Uterus (tissue), 3 donors: ENCODE measurements at regions not wholly inside any gene's neighbourhood (a gene's known extent, or its start where the extent isn't known, plus 50 kb on each side); places are given as distances from the start of the nearest gene placed in this dataset.

ENCODE experiments used
- DNase-seq, 2 donors: peaks; one replicate each; pipeline ENCODE4 v3.0.0-alpha.2; 2019 to 2020
- H3K27ac ChIP-seq, 2 donors: fragments of 200-600 bp; sonication (generic); 1 replicate in 1 of 2; 2 replicates in 1 of 2; pipeline ENCODE4 v1.5.1; 2016 to 2018
- H3K27me3 ChIP-seq, 2 donors: fragments of 200-600 bp; sonication (generic); one replicate each; pipeline ENCODE4 v1.5.1; 2018 to 2019; ENCODE audit warnings: control low read depth in 1 of 2
- H3K36me3 ChIP-seq, 2 donors: fragments of 200-600 bp; sonication (generic); one replicate each; pipeline ENCODE4 v1.5.1; 2019; ENCODE audit warnings: control low read depth in 1 of 2
- H3K4me1 ChIP-seq, 2 donors: fragments of 200-600 bp; sonication (generic); one replicate each; pipeline ENCODE4 v1.5.1; 2018 to 2019; ENCODE audit warnings: control low read depth in 1 of 2
- H3K4me3 ChIP-seq, 2 donors: fragments of 200-600 bp; sonication (generic); 1 replicate in 1 of 2; 2 replicates in 1 of 2; pipeline ENCODE4 v1.5.1; 2018 to 2019; ENCODE audit warnings: mild to moderate bottlenecking in 1 of 2
- H3K9me3 ChIP-seq, 2 donors: fragments of 200-600 bp; sonication (generic); one replicate each; pipeline ENCODE4 v1.5.1; 2019; ENCODE audit warnings: control low read depth in 1 of 2
- CTCF ChIP-seq, 4 experiments: fragments of 200-600 bp in 2 of 4; fragments of 450-650 bp in 2 of 4; sonication (generic) in 2 of 4; IDR thresholded peaks; one replicate each; pipeline ENCODE4 v1.5.1; 2016 to 2019; ENCODE audit warnings: antibody characterized with exemption in 4 of 4, mild to moderate bottlenecking in 2 of 4, moderate library complexity in 1 of 4
- POLR2A ChIP-seq, 2 donors: fragments of 450-650 bp; IDR thresholded peaks; one replicate each; pipeline ENCODE4 v1.6.1; 2016; ENCODE audit warnings: antibody characterized with exemption in 2 of 2, mild to moderate bottlenecking in 1 of 2, moderate library complexity in 1 of 2
- intact Hi-C: fragments of 100-400 bp; cut with DNase I; formaldehyde crosslinking; loops from one replicate; pipeline ENCODE4 v1.15.1; 2023; ENCODE audit warnings: low total_unique reads
- donor health status: DM: yes; HTN: yes; CAD: no.

GRCh38 chr2:16166327-16166981 lies 226.1 kb downstream of the MYCN start:
- H3K27me3 ChIP-seq = no peaks in the 10 kb centered on the region
- no peaks in the 10 kb centered on the region for H3K9me3 ChIP-seq
- intact Hi-C loops = no loop called here
- TF ChIP-seq CTCF (IDR thresholded peaks at IDR 0.05) (no peak), POLR2A (IDR thresholded peaks at IDR 0.05) (no peak)
- DNase-seq = no peak
- H3K4me3 ChIP-seq = no peak overlapping the region
- no peaks in the 10 kb centered on the region for H3K4me1 ChIP-seq
- H3K36me3 ChIP-seq = no peaks in the 10 kb centered on the region
- no peak overlapping the region for H3K27ac ChIP-seq

DNA sequence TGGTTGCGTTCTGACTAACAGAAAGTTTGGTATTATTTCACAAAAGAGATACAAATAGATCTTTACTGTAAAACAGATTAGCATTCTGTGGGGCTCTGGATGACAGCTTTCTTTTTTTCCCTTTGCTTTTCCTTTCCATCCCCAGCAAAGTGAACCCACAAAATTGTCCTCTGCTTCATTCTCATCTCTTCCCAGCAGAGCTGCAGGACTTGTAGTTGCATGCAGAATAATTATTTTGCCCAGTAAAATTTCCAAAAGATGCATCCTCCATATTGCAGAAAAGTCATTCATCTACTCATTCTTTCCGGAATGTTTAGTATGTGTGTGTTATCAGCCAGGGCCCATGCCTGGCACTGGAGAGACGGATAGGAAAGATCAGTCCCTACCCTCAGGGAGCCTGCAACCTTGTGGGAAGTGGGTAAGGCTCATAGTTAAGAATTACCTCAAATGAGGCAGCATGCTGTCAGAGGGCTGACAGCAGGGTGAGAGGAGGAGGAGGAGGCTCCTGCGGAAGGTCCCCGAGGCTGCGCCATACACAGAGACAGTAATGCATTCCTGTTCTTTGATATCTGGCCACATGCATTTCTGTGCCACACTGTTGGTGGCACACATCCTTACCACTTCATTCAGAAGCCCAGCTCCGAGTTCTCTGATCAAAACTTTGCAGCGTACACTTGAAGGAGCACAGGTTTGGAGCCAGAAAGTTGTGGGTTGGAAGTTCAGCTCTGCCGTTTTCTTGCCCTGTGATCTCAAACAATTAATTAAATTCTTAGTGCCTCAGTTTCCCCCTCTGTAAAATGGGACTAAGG lies 225.4 kb downstream of the MYCN start:
- intact Hi-C loops = no loop called here
- H3K36me3 ChIP-seq = no peaks in the 10 kb centered on the region
- H3K27ac ChIP-seq = no peak overlapping the region
- no peaks in the 10 kb centered on the region for H3K4me1 ChIP-seq
- no peaks in the 10 kb centered on the region for H3K27me3 ChIP-seq
- no peak for DNase-seq
- TF ChIP-seq CTCF (IDR thresholded peaks at IDR 0.05) (no peak), POLR2A (IDR thresholded peaks at IDR 0.05) (no peak)
- no peaks in the 10 kb centered on the region for H3K9me3 ChIP-seq
- no peak overlapping the region for H3K4me3 ChIP-seq

DNA sequence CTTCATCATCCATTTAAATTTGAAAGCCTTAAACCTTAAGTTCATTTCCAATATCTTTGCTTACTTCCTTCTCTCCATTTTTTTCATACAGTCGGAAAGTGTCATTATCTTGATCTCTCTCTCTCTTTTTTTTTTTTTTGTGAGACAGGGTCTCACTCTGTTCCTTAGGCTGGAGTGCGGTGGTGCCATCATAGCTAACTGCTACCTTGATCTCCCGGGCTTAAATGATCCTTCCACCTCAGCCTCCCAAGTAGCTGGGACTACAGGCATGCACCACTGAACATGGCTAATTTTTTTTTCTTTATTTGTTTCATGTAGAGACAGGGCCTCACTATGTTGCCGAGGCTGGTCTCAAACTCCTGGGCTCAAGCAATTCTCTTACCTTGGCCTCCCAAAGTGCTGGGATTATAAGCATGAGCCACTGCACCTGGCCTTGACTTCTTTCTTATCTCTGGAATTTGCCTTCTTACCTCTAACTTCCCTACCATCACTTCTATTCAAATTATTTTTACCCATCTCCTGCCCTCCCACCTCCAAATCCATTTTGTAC lies 222.2 kb downstream of the MYCN start:
- intact Hi-C loops = no loop called here
- Histone ChIP-seq H3K9me3 (no peaks in the 10 kb centered on the region), H3K27me3 (no peaks in the 10 kb centered on the region)

GRCh38 chr2:16161768-16162490 lies 221.6 kb downstream of the MYCN start:
- intact Hi-C loops = no loop called here
- no peak overlapping the region for H3K27ac ChIP-seq
- H3K36me3 ChIP-seq = no peaks in the 10 kb centered on the region
- DNase-seq = no peak
- TF ChIP-seq CTCF (IDR thresholded peaks at IDR 0.05) (no peak), POLR2A (IDR thresholded peaks at IDR 0.05) (no peak)
- H3K27me3 ChIP-seq = no peaks in the 10 kb centered on the region
- H3K9me3 ChIP-seq = no peaks in the 10 kb centered on the region
- H3K4me1 ChIP-seq = no peaks in the 10 kb centered on the region
- H3K4me3 ChIP-seq = no peak overlapping the region

More for the DNA sequence above, 222.2 kb downstream of the MYCN start:
- no peak overlapping the region for H3K27ac ChIP-seq
- TF ChIP-seq POLR2A (IDR thresholded peaks at IDR 0.05) = no peak
- TF ChIP-seq CTCF (IDR thresholded peaks at IDR 0.05) = no peak
- H3K36me3 ChIP-seq = no peaks in the 10 kb centered on the region
- no peak overlapping the region for H3K4me3 ChIP-seq
- H3K4me1 ChIP-seq = no peaks in the 10 kb centered on the region
- no peak for DNase-seq
